GM12892 (cell line): ENCODE measurements at regions not wholly inside any gene's neighbourhood (a gene's known extent, or its start where the extent isn't known, plus 50 kb on each side); places are given as distances from the start of the nearest gene placed in this dataset.

Experiments
- DNase-seq: peaks from one replicate; pipeline ENCODE4 v3.0.0; 2011; ENCODE audit not compliant: insufficient read length
- FAIRE-seq: peaks from 2 replicates; lab custom pipeline; 2011; peaks lifted over from hg19 to GRCh38; lab: Jason Lieb, UNC
- POLR2A ChIP-seq: IDR thresholded peaks from 2 replicates; pipeline ENCODE4 v1.6.1; 2011; ENCODE audit warnings: low read depth, low read length, control low read depth
- POLR2AphosphoS5 ChIP-seq: IDR thresholded peaks from 2 replicates; pipeline ENCODE4 v1.6.1; 2011; ENCODE audit warnings: low read depth, low read length, control low read depth
- TAF1 ChIP-seq: IDR thresholded peaks from 2 replicates; pipeline ENCODE4 v1.6.1; 2011; ENCODE audit warnings: low read depth, mild to moderate bottlenecking, control low read depth, low read length, borderline replicate concordance

GRCh38 chr11:70542811-70543210 is 144.5 kb downstream of the CTTN start:
- FAIRE-seq (no peak), DNase-seq (no peak)
- TF ChIP-seq POLR2AphosphoS5, result no peak
- TF ChIP-seq TAF1, result no peak
- no peak for TF ChIP-seq POLR2A

- no peak for TF ChIP-seq TAF1
- no peak for TF ChIP-seq POLR2AphosphoS5
- TF ChIP-seq POLR2A, result no peak
- DNase-seq, result no peak
- FAIRE-seq, result no peak
Measured at GRCh38 chr11:70543611-70544010, 145.3 kb downstream of the CTTN start.

GRCh38 chr11:70544067-70544773 is 145.9 kb downstream of the CTTN start:
- FAIRE-seq, result no peak
- TF ChIP-seq TAF1, result no peak
- no peak for TF ChIP-seq POLR2AphosphoS5
- no peak for TF ChIP-seq POLR2A
- no peak for DNase-seq

- DNase-seq (no peak), FAIRE-seq (no peak)
- TF ChIP-seq POLR2A (no peak), POLR2AphosphoS5 (no peak), TAF1 (no peak)
Measured at GRCh38 chr11:70544774-70545609, 146.7 kb downstream of the CTTN start.

- TF ChIP-seq POLR2A, result no peak
- TF ChIP-seq TAF1, result no peak
- TF ChIP-seq POLR2AphosphoS5, result no peak
- no peak for DNase-seq
- FAIRE-seq, result no peak
Measured at GRCh38 chr11:70545610-70545912, 147.2 kb downstream of the CTTN start.

GRCh38 chr11:70546191-70546940 is 148.0 kb downstream of the CTTN start:
- FAIRE-seq, result no peak

GRCh38 chr11:70547386-70547785 is 149.1 kb downstream of the CTTN start:
- DNase-seq, result no peak
- no peak for TF ChIP-seq TAF1
- TF ChIP-seq POLR2A, result no peak
- TF ChIP-seq POLR2AphosphoS5, result no peak
- no peak for FAIRE-seq

More at GRCh38 chr11:70546191-70546940, 148.0 kb downstream of the CTTN start:
- no peak for DNase-seq
- TF ChIP-seq POLR2A (no peak), TAF1 (no peak), POLR2AphosphoS5 (no peak)

- FAIRE-seq (no peak), DNase-seq (no peak)
- no peak for TF ChIP-seq TAF1
- TF ChIP-seq POLR2A, result no peak
- TF ChIP-seq POLR2AphosphoS5, result no peak
Measured at GRCh38 chr11:70547821-70548670, 149.7 kb downstream of the CTTN start.

- DNase-seq (no peak), FAIRE-seq (no peak)
- no peak for TF ChIP-seq POLR2A
- no peak for TF ChIP-seq TAF1
- TF ChIP-seq POLR2AphosphoS5, result no peak
Measured at GRCh38 chr11:70548976-70549375, 150.6 kb downstream of the CTTN start.

- no peak for FAIRE-seq
- DNase-seq, result no peak
- TF ChIP-seq POLR2A, result no peak
- no peak for TF ChIP-seq TAF1
- no peak for TF ChIP-seq POLR2AphosphoS5
Measured at GRCh38 chr11:70549386-70549785, 151.1 kb downstream of the CTTN start.
